HG03064 (cell line): ENCODE measurements at regions not wholly inside any gene's neighbourhood (a gene's known extent, or its start where the extent isn't known, plus 50 kb on each side); places are given as distances from the start of the nearest gene placed in this dataset.
"Not testable (repeated sequence)": the region's sequence is repeated elsewhere in the genome, so short reads cannot be mapped to it uniquely, and the experiment has no call there.

Source experiments
- ATAC-seq: cut with Tn5 transposase; IDR thresholded peaks from one replicate; pipeline ENCODE4 v1.9.1; 2021; ENCODE audit warnings: low read depth; ENCODE audit not compliant: unreplicated experiment

DNA sequence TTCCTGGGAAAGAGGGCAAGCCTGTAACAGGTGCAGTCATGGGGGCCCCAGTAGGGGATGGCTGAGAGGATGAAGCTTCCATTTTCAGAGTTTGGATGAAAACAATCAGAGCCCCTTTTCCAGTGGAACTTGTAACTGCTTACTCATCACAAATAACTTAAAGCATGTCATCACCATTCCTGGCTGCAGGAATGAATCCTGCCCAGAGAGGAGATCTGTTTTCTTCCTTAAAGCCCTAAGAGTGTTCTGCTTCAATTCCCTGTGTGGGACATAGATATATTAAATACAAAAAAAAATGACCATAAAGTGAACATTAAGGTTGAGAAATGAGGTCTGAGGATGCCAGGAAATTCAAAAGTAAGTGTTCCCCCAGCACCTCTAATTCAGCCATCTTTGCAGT lies 183.4 kb upstream of the MEIS1 start:
- no peak for ATAC-seq

GRCh38 chr2:66249089-66249488 lies 185.8 kb upstream of the MEIS1 start:
- ATAC-seq: not testable (repeated sequence)

DNA sequence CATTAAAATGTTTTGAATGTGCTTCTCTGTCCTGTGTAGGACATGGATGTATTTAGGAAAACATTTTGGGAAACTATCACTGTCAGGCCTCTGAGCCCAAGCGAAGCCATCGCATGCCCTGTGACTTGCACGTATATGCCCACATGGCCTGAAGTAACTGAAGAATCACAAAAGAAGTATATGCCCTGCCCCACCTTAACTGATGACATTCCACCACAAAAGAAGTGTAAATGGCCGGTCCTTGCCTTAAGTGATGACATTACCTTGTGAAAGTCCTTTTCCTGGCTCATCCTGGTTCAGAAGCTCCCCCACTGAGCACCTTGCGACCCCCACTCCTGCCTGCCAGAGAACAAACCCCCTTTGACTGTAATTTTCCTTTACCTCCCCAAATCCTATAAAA lies 191.1 kb upstream of the MEIS1 start:
- not testable (repeated sequence) for ATAC-seq

GRCh38 chr2:66242888-66243287 lies 192.0 kb upstream of the MEIS1 start:
- not testable (repeated sequence) for ATAC-seq

GRCh38 chr2:66242099-66242789 lies 192.7 kb upstream of the MEIS1 start:
- ATAC-seq: no peak

GRCh38 chr2:66240286-66240685 lies 194.6 kb upstream of the MEIS1 start:
- no peak for ATAC-seq

DNA sequence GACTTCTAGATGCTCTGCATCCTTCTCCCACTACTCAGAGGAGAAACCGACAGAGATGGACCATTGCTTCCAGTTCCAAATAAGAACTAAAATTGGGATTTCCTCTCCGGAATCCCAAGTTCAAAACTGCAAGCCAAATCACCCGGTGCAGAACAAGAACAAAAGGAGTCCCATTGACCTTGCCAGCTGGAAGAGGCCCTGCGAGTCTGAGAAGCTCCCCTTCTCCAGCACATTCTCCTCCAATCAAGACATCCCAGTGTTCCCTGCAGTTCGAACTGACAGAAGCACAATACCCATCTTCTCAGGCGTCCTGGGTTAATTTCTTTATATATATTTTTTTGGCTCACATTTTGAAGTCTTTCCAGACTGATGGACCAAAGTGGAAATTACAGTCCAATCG lies 195.3 kb upstream of the MEIS1 start:
- no peak for ATAC-seq

- ATAC-seq: no peak
Observed at GRCh38 chr2:66237803-66238379, 197.0 kb upstream of the MEIS1 start.

- ATAC-seq: no peak
Observed at GRCh38 chr2:66236816-66237802, 197.8 kb upstream of the MEIS1 start.

DNA sequence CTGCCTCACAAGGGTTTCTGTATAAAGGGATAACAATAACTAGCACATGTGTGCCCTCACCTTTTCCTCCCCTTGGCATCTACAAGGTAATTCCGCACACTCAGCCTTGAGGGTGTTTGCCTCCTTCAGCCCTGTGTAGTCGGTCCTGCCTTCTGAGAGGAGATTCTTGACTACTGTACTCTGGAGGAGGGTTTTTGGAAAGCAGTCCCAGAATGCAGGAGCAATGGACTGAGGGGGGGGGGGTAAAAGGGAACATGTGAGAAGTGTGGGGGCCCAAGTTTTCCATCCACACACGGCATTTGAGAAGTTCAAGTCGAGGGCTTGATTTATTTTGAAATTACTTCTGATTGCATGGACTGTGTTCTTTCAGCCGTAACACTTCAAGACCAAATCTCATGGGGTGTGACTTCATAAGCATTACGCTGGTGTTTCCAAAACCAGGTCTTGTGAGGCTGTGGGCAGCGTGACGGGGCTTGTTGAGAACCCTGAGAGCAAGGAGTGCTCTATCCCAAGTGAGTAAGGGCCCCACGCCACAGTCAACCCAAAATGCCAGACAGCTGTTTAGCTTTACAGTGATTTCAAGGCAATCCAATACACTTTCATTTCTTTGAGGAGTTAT lies 198.7 kb upstream of the MEIS1 start:
- no peak for ATAC-seq

GRCh38 chr2:66235428-66235827 lies 199.5 kb upstream of the MEIS1 start:
- ATAC-seq: no peak

DNA sequence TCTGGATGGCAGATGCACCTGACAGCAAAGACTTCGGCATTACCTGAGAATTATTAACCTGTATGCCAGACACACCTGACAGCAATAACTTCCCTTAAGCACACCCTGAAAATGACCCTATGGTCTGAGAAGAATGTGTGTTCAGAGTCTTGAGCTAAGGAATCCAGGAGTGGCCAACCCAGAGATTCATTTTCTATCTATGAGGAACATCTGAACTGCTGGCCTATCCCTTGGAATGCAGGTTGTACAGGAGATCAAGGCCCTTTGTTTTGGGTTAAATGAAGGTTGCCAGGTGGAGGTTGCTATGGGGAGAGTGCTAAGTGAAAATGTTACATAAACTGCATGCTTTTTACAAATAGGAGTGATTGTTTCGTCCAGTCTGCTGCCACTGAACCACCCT lies 200.9 kb upstream of the MEIS1 start:
- ATAC-seq: no peak

- no peak for ATAC-seq
Observed at GRCh38 chr2:66228128-66228547, 206.8 kb upstream of the MEIS1 start.

- ATAC-seq: no peak
Observed at GRCh38 chr2:66217039-66217585, 217.8 kb upstream of the MEIS1 start.

DNA sequence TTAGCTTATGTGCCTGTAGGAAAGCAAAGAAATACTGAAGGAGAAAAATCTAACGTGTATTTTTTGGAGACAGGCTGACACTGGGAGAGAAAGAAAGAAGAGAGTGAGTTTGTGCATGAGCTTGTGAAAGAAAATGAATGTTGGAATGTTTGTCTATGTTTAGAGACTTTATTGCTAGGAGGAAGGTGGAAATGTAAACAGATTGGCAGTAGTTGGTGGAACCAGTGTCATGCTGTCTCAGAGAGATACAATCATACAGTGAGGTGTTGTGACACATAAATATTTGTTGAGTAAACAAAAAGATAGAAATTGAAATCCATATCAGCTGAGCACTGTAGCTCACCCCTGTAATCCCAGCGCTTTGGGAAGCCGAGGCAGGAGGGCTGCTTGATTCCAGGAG lies 222.2 kb upstream of the MEIS1 start:
- no peak for ATAC-seq

DNA sequence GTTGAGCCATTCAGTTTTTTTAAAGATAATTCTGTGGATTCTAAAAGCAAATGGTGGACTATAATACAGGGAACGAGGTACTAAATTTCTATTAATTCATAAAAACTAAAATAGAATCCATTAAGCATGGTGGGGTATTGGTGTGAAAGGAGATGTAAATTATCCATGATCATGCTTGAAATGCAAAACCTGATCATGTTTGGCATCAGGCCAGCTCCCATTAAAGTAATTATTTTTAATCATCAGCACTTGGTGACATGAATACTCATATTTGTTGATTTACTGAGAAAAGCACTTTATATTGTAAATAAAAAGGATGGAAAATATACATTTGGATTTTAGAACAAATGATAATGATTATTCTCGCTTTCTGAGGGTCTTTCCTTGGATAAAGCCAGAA lies 232.3 kb upstream of the MEIS1 start:
- no peak for ATAC-seq

DNA sequence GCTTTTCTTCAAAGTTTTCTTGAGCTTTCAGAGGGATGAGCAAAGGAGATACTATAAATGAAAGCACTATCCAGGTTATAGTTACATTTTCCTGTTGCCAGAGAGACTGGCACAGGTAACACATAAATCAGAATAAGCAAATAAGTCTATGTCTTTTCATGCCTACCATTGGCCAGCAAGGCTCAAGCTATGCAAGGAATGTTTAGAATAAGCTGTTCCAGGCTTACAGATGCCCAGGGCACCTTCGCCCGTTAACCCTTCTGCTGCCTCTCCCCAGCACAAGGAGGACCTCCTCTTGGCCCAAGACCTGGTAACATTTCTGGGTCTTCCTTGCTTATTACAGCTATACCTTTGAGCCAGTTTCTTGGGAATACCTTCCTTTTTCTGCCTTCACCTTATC lies 233.7 kb upstream of the MEIS1 start:
- ATAC-seq: no peak

- ATAC-seq: no peak
Observed at GRCh38 chr2:66198873-66199272, 236.1 kb upstream of the MEIS1 start.

DNA sequence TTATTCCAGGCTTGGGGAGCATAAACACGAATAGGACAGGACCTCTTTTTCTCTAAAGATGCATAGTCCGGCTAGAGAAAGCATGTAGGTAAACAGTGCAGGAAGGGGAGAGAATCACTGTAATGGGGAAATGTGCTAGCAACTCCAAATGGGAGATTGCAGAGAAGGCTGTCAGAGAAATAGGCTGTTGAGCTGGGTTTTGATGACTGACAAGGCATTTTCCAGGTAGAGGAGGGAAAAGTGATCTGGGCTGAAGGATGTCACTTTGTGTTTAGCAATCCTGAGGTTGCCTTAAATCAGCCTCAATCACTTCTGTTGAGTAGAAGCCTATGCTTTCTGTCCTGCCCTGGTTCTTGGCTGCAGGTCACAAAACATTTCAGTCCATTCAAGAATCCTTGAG lies 242.0 kb upstream of the MEIS1 start:
- no peak for ATAC-seq

- no peak for ATAC-seq
Observed at GRCh38 chr2:66191311-66191710, 243.6 kb upstream of the MEIS1 start.

- ATAC-seq: no peak
Observed at GRCh38 chr2:66189553-66189952, 245.4 kb upstream of the MEIS1 start.
